ENCODE measurements at regions not wholly inside any gene's neighbourhood (a gene's known extent, or its start where the extent isn't known, plus 50 kb on each side); places are given as distances from the start of the nearest gene placed in this dataset.

DNA sequence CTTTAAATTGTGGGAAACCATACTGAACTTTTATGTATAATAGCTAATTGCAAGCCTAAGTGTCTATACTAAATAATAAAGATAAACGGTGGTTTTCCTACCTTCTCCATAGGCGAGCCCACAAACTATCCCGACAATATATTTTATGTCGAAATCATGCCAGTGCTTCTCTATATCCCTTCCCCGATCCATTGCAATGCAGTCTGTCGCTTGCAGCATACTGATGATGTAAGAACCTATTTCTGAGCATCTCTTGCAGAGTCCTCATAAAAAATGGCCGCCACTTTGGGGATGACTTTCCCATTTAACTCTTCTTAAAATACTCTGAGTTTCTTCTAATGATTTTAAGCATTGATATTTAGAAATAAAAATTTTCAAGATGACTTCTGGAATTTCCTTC, 58.1 kb upstream of the TLR3 start (continued):
- TF ChIP-seq, protein P1, sequence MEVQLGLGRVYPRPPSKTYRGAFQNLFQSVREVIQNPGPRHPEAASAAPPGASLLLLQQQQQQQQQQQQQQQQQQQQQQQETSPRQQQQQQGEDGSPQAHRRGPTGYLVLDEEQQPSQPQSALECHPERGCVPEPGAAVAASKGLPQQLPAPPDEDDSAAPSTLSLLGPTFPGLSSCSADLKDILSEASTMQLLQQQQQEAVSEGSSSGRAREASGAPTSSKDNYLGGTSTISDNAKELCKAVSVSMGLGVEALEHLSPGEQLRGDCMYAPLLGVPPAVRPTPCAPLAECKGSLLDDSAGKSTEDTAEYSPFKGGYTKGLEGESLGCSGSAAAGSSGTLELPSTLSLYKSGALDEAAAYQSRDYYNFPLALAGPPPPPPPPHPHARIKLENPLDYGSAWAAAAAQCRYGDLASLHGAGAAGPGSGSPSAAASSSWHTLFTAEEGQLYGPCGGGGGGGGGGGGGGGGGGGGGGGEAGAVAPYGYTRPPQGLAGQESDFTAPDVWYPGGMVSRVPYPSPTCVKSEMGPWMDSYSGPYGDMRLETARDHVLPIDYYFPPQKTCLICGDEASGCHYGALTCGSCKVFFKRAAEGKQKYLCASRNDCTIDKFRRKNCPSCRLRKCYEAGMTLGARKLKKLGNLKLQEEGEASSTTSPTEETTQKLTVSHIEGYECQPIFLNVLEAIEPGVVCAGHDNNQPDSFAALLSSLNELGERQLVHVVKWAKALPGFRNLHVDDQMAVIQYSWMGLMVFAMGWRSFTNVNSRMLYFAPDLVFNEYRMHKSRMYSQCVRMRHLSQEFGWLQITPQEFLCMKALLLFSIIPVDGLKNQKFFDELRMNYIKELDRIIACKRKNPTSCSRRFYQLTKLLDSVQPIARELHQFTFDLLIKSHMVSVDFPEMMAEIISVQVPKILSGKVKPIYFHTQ (CRISPR knock-in tag; IDR thresholded peaks at IDR 0.05) = no peak

DNA sequence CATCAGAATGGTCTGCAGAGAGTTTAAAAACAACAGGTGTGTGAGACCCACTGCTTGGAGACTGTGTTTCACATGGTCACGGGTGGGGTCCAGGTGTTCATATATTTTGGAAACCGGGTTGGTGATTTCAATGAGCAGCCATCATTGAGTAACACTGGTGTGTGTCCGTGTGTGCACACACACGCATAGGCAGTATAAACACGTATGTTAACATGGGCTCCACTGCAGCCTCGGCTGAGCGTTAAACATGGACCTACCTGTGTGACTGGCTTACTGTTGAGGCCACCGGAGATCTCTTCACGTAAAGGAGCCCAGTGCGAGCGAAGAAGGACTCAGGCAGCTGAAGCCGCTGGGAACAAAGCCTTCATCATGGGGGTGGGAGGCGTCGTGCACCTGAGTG, 56.9 kb upstream of the TLR3 start:
- CTCF ChIA-PET = no interaction called here
- Mint-ChIP-seq H3K9me3 (peaks cover 6% of the 10 kb centered on the region; the same call in 1 of the 2 replicates), H3K27me3 (ENCODE audit: low read depth) (no peaks in the 10 kb centered on the region), H3K27ac (no peak overlapping the region), H3K36me3 (no peaks in the 10 kb centered on the region), H3K4me1 (peaks cover 41% of the 10 kb centered on the region), H3K4me3 (no peak overlapping the region)
- no peak for TF ChIP-seq ZNF121 (CRISPR knock-in tag; IDR thresholded peaks at IDR 0.05)
- no peak for TF ChIP-seq ZNF232 (CRISPR knock-in tag; IDR thresholded peaks at IDR 0.05)
- TF ChIP-seq NR2C2 (CRISPR knock-in tag; IDR thresholded peaks at IDR 0.05) = no peak
- no peak for TF ChIP-seq FOXJ3 (CRISPR knock-in tag; IDR thresholded peaks at IDR 0.05; ENCODE audit: borderline replicate concordance)
- TF ChIP-seq, protein P2, sequence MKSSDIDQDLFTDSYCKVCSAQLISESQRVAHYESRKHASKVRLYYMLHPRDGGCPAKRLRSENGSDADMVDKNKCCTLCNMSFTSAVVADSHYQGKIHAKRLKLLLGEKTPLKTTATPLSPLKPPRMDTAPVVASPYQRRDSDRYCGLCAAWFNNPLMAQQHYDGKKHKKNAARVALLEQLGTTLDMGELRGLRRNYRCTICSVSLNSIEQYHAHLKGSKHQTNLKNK (CRISPR knock-in tag; IDR thresholded peaks at IDR 0.05) = no peak
- TF ChIP-seq NR3C1 (CRISPR knock-in tag; conservative IDR thresholded peaks at IDR 0.05; ENCODE audit: low read depth) = no peak
- TF ChIP-seq, protein P3, sequence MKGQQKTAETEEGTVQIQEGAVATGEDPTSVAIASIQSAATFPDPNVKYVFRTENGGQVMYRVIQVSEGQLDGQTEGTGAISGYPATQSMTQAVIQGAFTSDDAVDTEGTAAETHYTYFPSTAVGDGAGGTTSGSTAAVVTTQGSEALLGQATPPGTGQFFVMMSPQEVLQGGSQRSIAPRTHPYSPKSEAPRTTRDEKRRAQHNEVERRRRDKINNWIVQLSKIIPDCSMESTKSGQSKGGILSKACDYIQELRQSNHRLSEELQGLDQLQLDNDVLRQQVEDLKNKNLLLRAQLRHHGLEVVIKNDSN (CRISPR knock-in tag; IDR thresholded peaks at IDR 0.05) = no peak
- no peak for TF ChIP-seq ZNF396 (CRISPR knock-in tag; IDR thresholded peaks at IDR 0.05; ENCODE audit: borderline replicate concordance)
- no peak for TF ChIP-seq ATF1 (CRISPR knock-in tag; IDR thresholded peaks at IDR 0.05)
- no peak for TF ChIP-seq IRF2 (CRISPR knock-in tag; IDR thresholded peaks at IDR 0.05; ENCODE audit: borderline replicate concordance, low read depth)
- POLR2A ChIA-PET = no interaction called here
- ATAC-seq (no peak), DNase-seq (ENCODE audit: low spot score) (no peak)

DNA sequence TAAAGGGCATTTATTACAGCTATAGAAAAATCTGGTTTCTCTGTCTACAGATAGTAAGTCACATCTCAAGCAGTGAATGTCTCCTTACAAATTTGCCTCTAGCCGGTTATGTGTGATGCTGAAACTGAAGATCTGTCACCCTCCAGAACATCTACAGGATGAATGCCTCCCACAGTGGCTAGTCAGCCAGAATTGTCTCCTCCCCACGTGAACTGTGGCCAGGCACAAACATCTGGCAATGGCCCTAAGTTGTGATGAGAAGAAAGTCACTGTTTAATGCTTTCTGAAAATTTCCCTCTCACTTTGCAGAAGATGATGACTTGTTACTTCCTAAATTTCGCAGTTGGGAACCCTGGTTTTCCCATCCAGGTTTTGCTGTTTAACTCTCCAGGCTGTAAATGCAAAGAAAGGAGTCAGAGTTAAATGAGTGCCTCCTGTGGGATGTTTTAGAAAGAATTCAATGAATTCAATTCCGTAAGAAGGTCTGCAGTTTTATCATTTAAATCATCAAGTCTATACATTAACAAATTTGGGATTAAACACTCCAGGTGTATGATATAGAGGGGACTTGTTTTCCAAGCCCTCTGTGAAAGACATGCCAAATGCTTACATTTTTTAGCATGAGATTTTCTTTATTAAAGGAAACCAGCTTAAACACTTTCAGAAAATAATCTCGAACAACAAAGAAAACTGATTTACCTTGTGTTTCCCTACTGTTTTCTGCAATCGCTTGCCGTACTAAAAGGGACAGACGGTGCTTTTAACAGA, 55.4 kb upstream of the TLR3 start:
- ATAC-seq (peak; percentile 52), DNase-seq (ENCODE audit: low spot score) (no peak)
- Mint-ChIP-seq H3K27me3 (ENCODE audit: low read depth) (no peaks in the 10 kb centered on the region), H3K9me3 (peaks cover 7% of the 10 kb centered on the region), H3K36me3 (no peaks in the 10 kb centered on the region), H3K4me3 (no peak overlapping the region), H3K4me1 (peaks cover 49% of the 10 kb centered on the region), H3K27ac (peak overlapping the region; percentile 95)
- ChIA-PET CTCF (interaction anchor here (1.0 kb wide), 2 partner anchors 8 to 373 kb away, joined by 3 read pairs; no protein-coding TSS in a partner anchor), POLR2A (no interaction called here)
- TF ChIP-seq, protein P4, sequence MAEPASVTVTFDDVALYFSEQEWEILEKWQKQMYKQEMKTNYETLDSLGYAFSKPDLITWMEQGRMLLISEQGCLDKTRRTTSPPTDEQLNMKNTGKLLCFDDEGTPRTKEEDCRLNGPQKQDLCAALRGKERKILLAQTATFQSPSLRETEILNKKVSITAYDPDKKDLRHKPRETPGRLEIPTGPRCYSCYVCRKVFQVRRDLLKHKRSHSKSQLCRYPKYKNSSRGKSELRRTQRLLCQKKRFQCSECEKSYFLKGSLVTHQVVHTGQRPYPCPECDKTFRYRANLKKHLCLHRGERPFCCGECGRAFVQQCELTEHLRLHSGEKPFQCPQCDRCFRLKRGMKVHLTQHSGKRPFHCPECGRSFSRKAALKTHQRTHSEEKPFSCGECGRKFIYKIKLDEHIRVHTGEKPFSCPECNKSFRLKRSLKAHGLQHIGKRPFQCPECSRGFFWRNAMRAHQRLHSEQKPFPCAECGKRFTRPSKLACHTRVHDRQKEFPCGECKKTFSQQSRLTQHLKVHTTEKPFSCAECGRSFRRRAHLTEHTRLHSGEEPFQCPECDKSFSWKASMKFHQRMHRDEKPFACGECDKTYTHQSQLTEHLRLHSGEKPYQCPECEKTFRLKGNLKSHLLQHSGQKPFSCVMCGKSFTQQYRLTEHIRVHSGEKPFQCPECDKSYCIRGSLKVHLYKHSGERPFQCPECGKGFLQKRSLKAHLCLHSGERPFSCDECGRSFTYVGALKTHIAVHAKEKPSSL (CRISPR knock-in tag; conservative IDR thresholded peaks at IDR 0.05) = no peak
- TF ChIP-seq EMX1 (CRISPR knock-in tag; IDR thresholded peaks at IDR 0.05) = no peak

DNA sequence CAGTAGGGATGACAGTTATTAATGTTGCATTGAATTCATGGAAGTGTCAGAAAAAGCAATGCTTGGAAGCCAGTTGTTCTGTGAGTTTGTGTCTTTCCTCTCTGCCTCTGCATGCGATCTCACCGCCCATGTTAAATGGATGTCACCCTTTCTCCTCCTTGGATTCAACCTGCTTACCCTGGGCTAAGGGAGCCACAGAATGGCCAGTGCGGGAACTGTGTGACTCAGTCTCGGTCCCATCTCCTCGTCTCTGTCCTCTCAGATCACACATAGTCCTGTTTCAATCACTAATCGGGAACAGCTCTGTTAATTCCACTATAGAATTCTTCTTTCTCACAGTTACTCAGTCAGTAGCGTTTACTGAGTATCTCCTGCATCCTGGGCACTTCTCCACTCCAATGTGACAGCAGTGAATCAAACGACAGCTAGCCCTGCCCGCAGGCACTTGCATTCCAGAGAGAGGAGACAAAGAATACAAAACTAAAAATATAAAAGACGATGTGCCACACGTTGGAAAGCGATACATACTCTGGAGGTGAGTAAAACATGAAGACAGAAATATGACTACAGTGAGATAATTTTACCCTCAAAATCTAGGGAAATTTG, 53.6 kb upstream of the TLR3 start:
- no peaks in the 10 kb centered on the region for H3K36me3 Mint-ChIP-seq
- ATAC-seq = peak; percentile 49
- H3K4me1 Mint-ChIP-seq = peaks cover 49% of the 10 kb centered on the region
- peaks cover 12% of the 10 kb centered on the region for H3K9me3 Mint-ChIP-seq
- no peak overlapping the region for H3K4me3 Mint-ChIP-seq
- no peak for DNase-seq (ENCODE audit: low spot score)
- ChIA-PET POLR2A (no interaction called here), CTCF (interaction anchor here (0.7 kb wide), 1 partner anchor 23 kb away, joined by 3 read pairs; no protein-coding TSS in a partner anchor)
- peaks cover 4% of the 10 kb centered on the region; the same call in 1 of the 2 replicates for H3K27me3 Mint-ChIP-seq (ENCODE audit: low read depth)
- peak overlapping the region; percentile 92 for H3K27ac Mint-ChIP-seq
- TF ChIP-seq ZNF671 (CRISPR knock-in tag; IDR thresholded peaks at IDR 0.05) (no peak), FOXJ3 (CRISPR knock-in tag; IDR thresholded peaks at IDR 0.05; ENCODE audit: borderline replicate concordance) (no peak), PRRX2 (CRISPR knock-in tag; IDR thresholded peaks at IDR 0.05) (no peak), MXD4 (CRISPR knock-in tag; IDR thresholded peaks at IDR 0.05; ENCODE audit: borderline replicate concordance) (no peak)
- TF ChIP-seq, protein P5, sequence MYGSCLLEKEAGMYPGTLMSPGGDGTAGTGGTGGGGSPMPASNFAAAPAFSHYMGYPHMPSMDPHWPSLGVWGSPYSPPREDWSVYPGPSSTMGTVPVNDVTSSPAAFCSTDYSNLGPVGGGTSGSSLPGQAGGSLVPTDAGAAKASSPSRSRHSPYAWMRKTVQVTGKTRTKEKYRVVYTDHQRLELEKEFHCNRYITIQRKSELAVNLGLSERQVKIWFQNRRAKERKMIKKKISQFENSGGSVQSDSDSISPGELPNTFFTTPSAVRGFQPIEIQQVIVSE (CRISPR knock-in tag; IDR thresholded peaks at IDR 0.05; ENCODE audit: borderline replicate concordance) = no peak
- TF ChIP-seq, protein P6, sequence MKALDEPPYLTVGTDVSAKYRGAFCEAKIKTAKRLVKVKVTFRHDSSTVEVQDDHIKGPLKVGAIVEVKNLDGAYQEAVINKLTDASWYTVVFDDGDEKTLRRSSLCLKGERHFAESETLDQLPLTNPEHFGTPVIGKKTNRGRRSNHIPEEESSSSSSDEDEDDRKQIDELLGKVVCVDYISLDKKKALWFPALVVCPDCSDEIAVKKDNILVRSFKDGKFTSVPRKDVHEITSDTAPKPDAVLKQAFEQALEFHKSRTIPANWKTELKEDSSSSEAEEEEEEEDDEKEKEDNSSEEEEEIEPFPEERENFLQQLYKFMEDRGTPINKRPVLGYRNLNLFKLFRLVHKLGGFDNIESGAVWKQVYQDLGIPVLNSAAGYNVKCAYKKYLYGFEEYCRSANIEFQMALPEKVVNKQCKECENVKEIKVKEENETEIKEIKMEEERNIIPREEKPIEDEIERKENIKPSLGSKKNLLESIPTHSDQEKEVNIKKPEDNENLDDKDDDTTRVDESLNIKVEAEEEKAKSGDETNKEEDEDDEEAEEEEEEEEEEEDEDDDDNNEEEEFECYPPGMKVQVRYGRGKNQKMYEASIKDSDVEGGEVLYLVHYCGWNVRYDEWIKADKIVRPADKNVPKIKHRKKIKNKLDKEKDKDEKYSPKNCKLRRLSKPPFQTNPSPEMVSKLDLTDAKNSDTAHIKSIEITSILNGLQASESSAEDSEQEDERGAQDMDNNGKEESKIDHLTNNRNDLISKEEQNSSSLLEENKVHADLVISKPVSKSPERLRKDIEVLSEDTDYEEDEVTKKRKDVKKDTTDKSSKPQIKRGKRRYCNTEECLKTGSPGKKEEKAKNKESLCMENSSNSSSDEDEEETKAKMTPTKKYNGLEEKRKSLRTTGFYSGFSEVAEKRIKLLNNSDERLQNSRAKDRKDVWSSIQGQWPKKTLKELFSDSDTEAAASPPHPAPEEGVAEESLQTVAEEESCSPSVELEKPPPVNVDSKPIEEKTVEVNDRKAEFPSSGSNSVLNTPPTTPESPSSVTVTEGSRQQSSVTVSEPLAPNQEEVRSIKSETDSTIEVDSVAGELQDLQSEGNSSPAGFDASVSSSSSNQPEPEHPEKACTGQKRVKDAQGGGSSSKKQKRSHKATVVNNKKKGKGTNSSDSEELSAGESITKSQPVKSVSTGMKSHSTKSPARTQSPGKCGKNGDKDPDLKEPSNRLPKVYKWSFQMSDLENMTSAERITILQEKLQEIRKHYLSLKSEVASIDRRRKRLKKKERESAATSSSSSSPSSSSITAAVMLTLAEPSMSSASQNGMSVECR (CRISPR knock-in tag; IDR thresholded peaks at IDR 0.05; ENCODE audit: borderline replicate concordance) = no peak
